ENCODE measurements at regions not wholly inside any gene's neighbourhood (a gene's known extent, or its start where the extent isn't known, plus 50 kb on each side); places are given as distances from the start of the nearest gene placed in this dataset.

- Mint-ChIP-seq H3K36me3 (ENCODE audit: low read depth, unreplicated experiment) (no peaks in the 10 kb centered on the region), H3K4me3 (ENCODE audit: unreplicated experiment) (no peak overlapping the region), H3K4me1 (ENCODE audit: unreplicated experiment) (peaks cover 1% of the 10 kb centered on the region), H3K27ac (ENCODE audit: unreplicated experiment) (no peak overlapping the region), H3K27me3 (ENCODE audit: unreplicated experiment) (peaks cover under 1% of the 10 kb centered on the region), H3K9me3 (ENCODE audit: unreplicated experiment) (no peaks in the 10 kb centered on the region)
- no peak for DNase-seq (ENCODE audit: low spot score)
- no peak for TF ChIP-seq CTCF (IDR thresholded peaks at IDR 0.05; ENCODE audit: unreplicated experiment)
Observed at GRCh38 chr10:52994370-52994769, 221.8 kb upstream of the MBL2 start.

GRCh38 chr10:52993109-52993508, 220.5 kb upstream of the MBL2 start:
- Mint-ChIP-seq H3K4me3 (ENCODE audit: unreplicated experiment) (no peak overlapping the region), H3K4me1 (ENCODE audit: unreplicated experiment) (no peaks in the 10 kb centered on the region), H3K9me3 (ENCODE audit: unreplicated experiment) (no peaks in the 10 kb centered on the region), H3K27ac (ENCODE audit: unreplicated experiment) (no peak overlapping the region), H3K27me3 (ENCODE audit: unreplicated experiment) (no peaks in the 10 kb centered on the region), H3K36me3 (ENCODE audit: low read depth, unreplicated experiment) (no peaks in the 10 kb centered on the region)
- no peak for DNase-seq (ENCODE audit: low spot score)
- TF ChIP-seq CTCF (IDR thresholded peaks at IDR 0.05; ENCODE audit: unreplicated experiment) = no peak

GRCh38 chr10:52992567-52992966, 220.0 kb upstream of the MBL2 start:
- Mint-ChIP-seq H3K4me3 (ENCODE audit: unreplicated experiment) (no peak overlapping the region), H3K27me3 (ENCODE audit: unreplicated experiment) (no peaks in the 10 kb centered on the region), H3K9me3 (ENCODE audit: unreplicated experiment) (no peaks in the 10 kb centered on the region)

GRCh38 chr10:52988923-52989322, 216.3 kb upstream of the MBL2 start:
- Mint-ChIP-seq H3K4me1 (ENCODE audit: unreplicated experiment) (no peaks in the 10 kb centered on the region), H3K27me3 (ENCODE audit: unreplicated experiment) (no peaks in the 10 kb centered on the region), H3K4me3 (ENCODE audit: unreplicated experiment) (no peak overlapping the region), H3K36me3 (ENCODE audit: low read depth, unreplicated experiment) (no peaks in the 10 kb centered on the region), H3K27ac (ENCODE audit: unreplicated experiment) (no peak overlapping the region), H3K9me3 (ENCODE audit: unreplicated experiment) (no peaks in the 10 kb centered on the region)
- no peak for DNase-seq (ENCODE audit: low spot score)
- no peak for TF ChIP-seq CTCF (IDR thresholded peaks at IDR 0.05; ENCODE audit: unreplicated experiment)

More at GRCh38 chr10:52992567-52992966, 220.0 kb upstream of the MBL2 start:
- H3K4me1 Mint-ChIP-seq (ENCODE audit: unreplicated experiment) = no peaks in the 10 kb centered on the region
- no peak for DNase-seq (ENCODE audit: low spot score)
- TF ChIP-seq CTCF (IDR thresholded peaks at IDR 0.05; ENCODE audit: unreplicated experiment) = no peak
- H3K27ac Mint-ChIP-seq (ENCODE audit: unreplicated experiment) = no peak overlapping the region
- no peaks in the 10 kb centered on the region for H3K36me3 Mint-ChIP-seq (ENCODE audit: low read depth, unreplicated experiment)

GRCh38 chr10:52986125-52986524, 213.5 kb upstream of the MBL2 start:
- H3K27ac Mint-ChIP-seq (ENCODE audit: unreplicated experiment) = no peak overlapping the region
- H3K9me3 Mint-ChIP-seq (ENCODE audit: unreplicated experiment) = no peaks in the 10 kb centered on the region
- no peak for TF ChIP-seq CTCF (IDR thresholded peaks at IDR 0.05; ENCODE audit: unreplicated experiment)
- H3K27me3 Mint-ChIP-seq (ENCODE audit: unreplicated experiment) = no peaks in the 10 kb centered on the region
- H3K36me3 Mint-ChIP-seq (ENCODE audit: low read depth, unreplicated experiment) = no peaks in the 10 kb centered on the region
- no peak overlapping the region for H3K4me3 Mint-ChIP-seq (ENCODE audit: unreplicated experiment)
- H3K4me1 Mint-ChIP-seq (ENCODE audit: unreplicated experiment) = no peaks in the 10 kb centered on the region
- no peak for DNase-seq (ENCODE audit: low spot score)
